Spleen (tissue), 11 donors: ENCODE measurements at regions not wholly inside any gene's neighbourhood (a gene's known extent, or its start where the extent isn't known, plus 50 kb on each side); places are given as distances from the start of the nearest gene placed in this dataset.

ENCODE experiments used
- DNase-seq: peaks from one replicate; pipeline ENCODE4 v3.0.0-alpha.2; 2020
- H3K27ac ChIP-seq, 8 donors: fragments of 200-600 bp; sonication (generic) in 7 of 8; 1 replicate in 4 of 8; 2 replicates in 4 of 8; pipeline versions ENCODE4 v1.5.0 to v1.8.0; 2016 to 2021; ENCODE audit warnings: inconsistent platforms in 4 of 8, mild to moderate bottlenecking in 4 of 8, moderate library complexity in 1 of 8
- H3K27me3 ChIP-seq, 7 donors: fragments of 200-600 bp; sonication (generic) in 6 of 7; replicated peaks in 1 of 7; 1 replicate in 4 of 7; 2 replicates in 3 of 7; pipeline versions ENCODE4 v1.5.0 to v1.8.0; 2016 to 2021; ENCODE audit warnings: inconsistent platforms in 3 of 7, mild to moderate bottlenecking in 1 of 7
- H3K36me3 ChIP-seq, 6 donors: fragments of 200-600 bp; sonication (generic) in 5 of 6; 1 replicate in 4 of 6; 2 replicates in 2 of 6; pipeline versions ENCODE4 v1.5.0 to v1.8.0; 2016 to 2021; ENCODE audit warnings: inconsistent platforms in 2 of 6
- H3K4me1 ChIP-seq, 6 donors: fragments of 200-600 bp; sonication (generic) in 5 of 6; 1 replicate in 3 of 6; 2 replicates in 3 of 6; pipeline versions ENCODE4 v1.5.0 to v1.8.0; 2016 to 2021; ENCODE audit warnings: inconsistent platforms in 3 of 6
- H3K4me3 ChIP-seq, 8 donors: fragments of 200-600 bp; sonication (generic) in 7 of 8; 1 replicate in 4 of 8; 2 replicates in 4 of 8; pipeline versions ENCODE4 v1.5.0 to v1.8.0; 2016 to 2021; ENCODE audit warnings: inconsistent platforms in 4 of 8, mild to moderate bottlenecking in 4 of 8, moderate library complexity in 2 of 8
- H3K9me3 ChIP-seq, 8 donors: fragments of 200-600 bp; sonication (generic) in 7 of 8; 1 replicate in 4 of 8; 2 replicates in 4 of 8; pipeline versions ENCODE4 v1.5.0 to v1.8.0; 2016 to 2021; ENCODE audit warnings: inconsistent platforms in 4 of 8
- POLR2A ChIP-seq, 3 donors: fragments of 450-650 bp; IDR thresholded peaks; one replicate each; pipeline ENCODE4 v1.5.1; 2017; ENCODE audit warnings: antibody characterized with exemption in 3 of 3, mild to moderate bottlenecking in 1 of 3
- POLR2AphosphoS5 ChIP-seq, 3 donors: sonication (generic); formaldehyde crosslinking; IDR thresholded peaks; one replicate each; pipeline ENCODE4 v1.5.1; 2017; ENCODE audit warnings: antibody characterized with exemption in 3 of 3
- whole genome bisulfite sequencing, 5 donors: extraction: QIAGEN DNeasy Blood & Tissue Kit in 3 of 5; methylation state at CpG; one replicate each; pipeline versions ENCODE4 v1.1.5 to v1.1.7; 2013 to 2018; 5-methylcytosine and 5-hydroxymethylcytosine counted together
- intact Hi-C: fragments of 100-400 bp; cut with DNase I; formaldehyde crosslinking; loops from one replicate; pipeline ENCODE4 v1.15.0; 2023; ENCODE audit warnings: low total_unique reads
- TF ChIP-seq, protein P1 (sequence below), 11 experiments: fragments of 200-600 bp in 7 of 11; fragments of 450-650 bp in 4 of 11; sonication (generic) in 4 of 11; IDR thresholded peaks in 8 of 11; conservative IDR thresholded peaks in 3 of 11; 1 replicate in 7 of 11; 2 replicates in 4 of 11; pipeline versions ENCODE4 v1.4.0 to v1.8.0; 2016 to 2021; ENCODE audit warnings: antibody characterized with exemption in 11 of 11, inconsistent platforms in 4 of 11, mild to moderate bottlenecking in 1 of 11
- donor health status: healthy with polysubstance abuse.
- donor health status: DM: no; HTN: no; CAD: no; lungs with moderate emphysema.
- donor health status: DM: no; HTN: no; CAD: no.
- donor health status: Bipolar disorder and iron deficiency.
- donor health status: healthy.
- donor health status: DM: no; HTN: no; CAD: no.
- donor health status: DM: yes; HTN: yes; CAD: no.

GRCh38 chr10:10499839-10500238, 517.8 kb upstream of the CELF2 start:
- no peaks in the 10 kb centered on the region for H3K9me3 ChIP-seq
- no peaks in the 10 kb centered on the region for H3K27me3 ChIP-seq
- no peak for TF ChIP-seq POLR2A (IDR thresholded peaks at IDR 0.05)
- TF ChIP-seq, protein P1, sequence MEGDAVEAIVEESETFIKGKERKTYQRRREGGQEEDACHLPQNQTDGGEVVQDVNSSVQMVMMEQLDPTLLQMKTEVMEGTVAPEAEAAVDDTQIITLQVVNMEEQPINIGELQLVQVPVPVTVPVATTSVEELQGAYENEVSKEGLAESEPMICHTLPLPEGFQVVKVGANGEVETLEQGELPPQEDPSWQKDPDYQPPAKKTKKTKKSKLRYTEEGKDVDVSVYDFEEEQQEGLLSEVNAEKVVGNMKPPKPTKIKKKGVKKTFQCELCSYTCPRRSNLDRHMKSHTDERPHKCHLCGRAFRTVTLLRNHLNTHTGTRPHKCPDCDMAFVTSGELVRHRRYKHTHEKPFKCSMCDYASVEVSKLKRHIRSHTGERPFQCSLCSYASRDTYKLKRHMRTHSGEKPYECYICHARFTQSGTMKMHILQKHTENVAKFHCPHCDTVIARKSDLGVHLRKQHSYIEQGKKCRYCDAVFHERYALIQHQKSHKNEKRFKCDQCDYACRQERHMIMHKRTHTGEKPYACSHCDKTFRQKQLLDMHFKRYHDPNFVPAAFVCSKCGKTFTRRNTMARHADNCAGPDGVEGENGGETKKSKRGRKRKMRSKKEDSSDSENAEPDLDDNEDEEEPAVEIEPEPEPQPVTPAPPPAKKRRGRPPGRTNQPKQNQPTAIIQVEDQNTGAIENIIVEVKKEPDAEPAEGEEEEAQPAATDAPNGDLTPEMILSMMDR (IDR thresholded peaks at IDR 0.05 in 8 of 11, conservative IDR thresholded peaks at IDR 0.05 in 3 of 11), result no peak
- TF ChIP-seq POLR2AphosphoS5 (IDR thresholded peaks at IDR 0.05), result no peak
- H3K27ac ChIP-seq, result no peak overlapping the region
- no peaks in the 10 kb centered on the region for H3K36me3 ChIP-seq
- H3K4me3 ChIP-seq, result no peak overlapping the region
- intact Hi-C loops, result no loop called here
- no peak for DNase-seq
- 37 to 64% (median 51%) methylated on average over 2 of the region's 2 CpGs for WGBS, 5 donors
- no peaks in the 10 kb centered on the region for H3K4me1 ChIP-seq

DNA sequence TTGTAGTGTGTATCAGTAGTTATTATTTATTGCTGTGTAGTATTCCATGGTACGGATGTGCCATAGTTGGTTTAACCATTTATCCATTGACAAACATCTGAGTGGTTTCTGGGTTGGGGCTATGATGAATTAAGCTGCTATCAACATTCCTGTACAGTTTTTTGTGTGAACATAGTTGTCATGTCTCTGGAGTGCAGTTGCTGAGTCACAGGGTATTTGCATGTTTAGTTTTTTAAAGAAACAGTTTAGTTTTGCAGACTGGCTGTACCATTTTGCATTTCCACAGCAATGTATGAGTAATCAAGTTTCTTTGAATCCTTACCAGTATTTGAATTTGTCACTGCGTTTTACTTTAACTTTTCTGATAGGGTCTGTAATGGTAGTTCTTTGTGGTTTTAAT, 516.7 kb upstream of the CELF2 start:
- intact Hi-C loops, result no loop called here
- Histone ChIP-seq H3K9me3 (no peaks in the 10 kb centered on the region), H3K36me3 (no peaks in the 10 kb centered on the region), H3K27ac (no peak overlapping the region), H3K4me1 (no peaks in the 10 kb centered on the region), H3K27me3 (no peaks in the 10 kb centered on the region), H3K4me3 (no peak overlapping the region)
- 86 to 95% (median 89%) methylated on average over 2 of the region's 2 CpGs for WGBS, 5 donors
- TF ChIP-seq, protein P1 (IDR thresholded peaks at IDR 0.05 in 8 of 11, conservative IDR thresholded peaks at IDR 0.05 in 3 of 11), result no peak
- no peak for TF ChIP-seq POLR2AphosphoS5 (IDR thresholded peaks at IDR 0.05)
- TF ChIP-seq POLR2A (IDR thresholded peaks at IDR 0.05), result no peak
- no peak for DNase-seq

DNA sequence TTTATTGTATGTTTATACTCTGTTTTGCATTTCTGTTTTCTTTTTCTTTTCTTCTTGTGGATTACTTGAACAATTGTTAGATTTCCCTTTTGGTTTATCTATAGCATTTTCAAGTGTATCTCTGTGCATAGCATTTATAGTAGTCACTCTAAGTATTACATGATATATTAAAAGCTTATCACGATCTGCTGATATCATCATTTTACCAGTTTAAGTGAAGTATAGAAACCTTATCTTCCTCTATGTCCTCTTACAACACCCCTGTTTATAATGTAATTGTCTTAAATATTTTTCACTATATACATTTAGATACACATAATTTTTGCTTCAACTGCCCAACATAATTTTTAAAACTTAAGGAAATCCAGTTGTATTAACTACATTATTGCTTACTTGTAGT, 513.9 kb upstream of the CELF2 start:
- Histone ChIP-seq H3K9me3 (no peaks in the 10 kb centered on the region), H3K27ac (no peak overlapping the region), H3K4me3 (no peak overlapping the region), H3K36me3 (no peaks in the 10 kb centered on the region), H3K4me1 (no peaks in the 10 kb centered on the region), H3K27me3 (no peaks in the 10 kb centered on the region)
- TF ChIP-seq POLR2A (IDR thresholded peaks at IDR 0.05), result no peak
- TF ChIP-seq POLR2AphosphoS5 (IDR thresholded peaks at IDR 0.05), result no peak
- TF ChIP-seq, protein P1 (IDR thresholded peaks at IDR 0.05 in 8 of 11, conservative IDR thresholded peaks at IDR 0.05 in 3 of 11), result no peak
- intact Hi-C loops, result no loop called here
- DNase-seq, result no peak
- 75 to 83% (median 80%) methylated on average over 1 of the region's 1 CpG for WGBS, 5 donors

- intact Hi-C loops, result no loop called here
- DNase-seq, result no peak
- TF ChIP-seq POLR2A (IDR thresholded peaks at IDR 0.05) (no peak), POLR2AphosphoS5 (IDR thresholded peaks at IDR 0.05) (no peak)
- TF ChIP-seq, protein P1 (IDR thresholded peaks at IDR 0.05 in 8 of 11, conservative IDR thresholded peaks at IDR 0.05 in 3 of 11), result no peak
- WGBS, 5 donors, result 74 to 85% (median 77%) methylated on average over 3 of the region's 3 CpGs
- Histone ChIP-seq H3K36me3 (no peaks in the 10 kb centered on the region), H3K4me1 (no peaks in the 10 kb centered on the region), H3K4me3 (no peak overlapping the region), H3K27me3 (no peaks in the 10 kb centered on the region), H3K9me3 (peaks cover 0 to 4% (median 0%) of the 10 kb centered on the region in 8 donors), H3K27ac (no peak overlapping the region)
Observed at GRCh38 chr10:10508211-10508610, 509.5 kb upstream of the CELF2 start.
